HG03432 (cell line): ENCODE measurements at regions not wholly inside any gene's neighbourhood (a gene's known extent, or its start where the extent isn't known, plus 50 kb on each side); places are given as distances from the start of the nearest gene placed in this dataset.
A peak's percentile ranks its signal among the peaks of the same experiment; 100 is the strongest.

ENCODE experiments used
- ATAC-seq: cut with Tn5 transposase; IDR thresholded peaks from one replicate; pipeline ENCODE4 v1.9.1; 2021; ENCODE audit warnings: mild to moderate bottlenecking, moderate library complexity; ENCODE audit not compliant: unreplicated experiment

DNA sequence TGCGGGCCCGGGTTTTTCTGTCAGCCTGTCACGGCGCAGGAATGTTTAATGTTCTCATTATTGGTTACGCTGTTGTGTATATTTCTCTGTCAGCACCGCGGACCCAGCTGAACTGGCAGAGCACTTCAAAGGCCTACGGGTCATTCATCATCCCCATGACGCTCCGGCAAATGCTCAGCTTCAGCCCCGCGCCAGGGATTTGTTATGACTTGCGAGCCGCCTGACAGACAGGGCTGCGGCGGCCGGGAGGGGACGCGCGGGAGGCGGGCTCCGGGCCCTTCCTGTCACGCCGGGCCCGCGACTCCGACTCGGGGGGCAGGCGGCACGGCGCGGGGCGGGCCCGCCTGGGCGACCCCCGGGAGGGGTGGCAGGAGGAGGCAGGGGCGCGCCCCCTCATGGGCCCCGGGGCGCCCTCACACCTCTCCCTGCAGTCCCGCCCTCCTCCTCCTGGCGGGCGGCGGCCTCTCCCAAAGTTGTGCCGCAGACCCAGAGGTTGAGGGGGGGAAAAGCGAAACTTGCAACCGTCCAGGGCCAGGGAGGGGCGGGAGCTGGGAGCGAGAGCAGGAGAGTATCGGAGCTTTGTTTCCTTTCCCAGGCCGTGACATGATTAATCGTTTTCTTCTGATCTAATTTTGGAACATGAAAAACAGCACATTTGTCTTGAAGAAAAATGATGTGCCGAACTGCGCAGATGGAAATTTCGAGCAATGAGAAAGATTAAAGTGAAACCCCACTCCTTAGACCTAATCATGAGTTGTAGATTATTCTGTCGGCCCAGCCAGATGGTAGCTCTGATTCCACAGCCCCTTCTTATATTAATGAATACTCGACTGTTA is 59.3 kb upstream of the COMTD1 start:
- ATAC-seq: peak; percentile 90

GRCh38 chr10:75294518-75294865 is 58.7 kb upstream of the COMTD1 start:
- ATAC-seq: peak; percentile 17

DNA sequence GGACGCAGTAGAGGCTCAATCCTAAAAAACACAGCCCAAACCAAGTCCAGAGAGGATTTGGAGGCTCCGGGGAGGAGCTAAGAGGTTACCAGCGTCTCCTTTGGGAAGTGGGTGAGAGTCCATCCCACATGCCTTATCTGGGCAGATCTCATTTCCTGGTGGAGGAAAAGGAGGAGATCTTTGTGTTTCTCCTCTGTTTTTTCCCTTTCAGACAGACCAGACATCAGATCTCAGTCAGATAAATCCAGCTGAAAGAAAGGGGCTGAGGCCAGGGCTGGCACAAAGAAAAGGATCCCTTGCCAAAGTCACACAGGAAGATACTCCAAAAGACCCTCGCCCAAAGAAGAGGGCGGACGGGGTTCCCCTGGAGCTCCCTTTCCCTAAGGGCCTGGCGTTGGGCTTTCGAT is 58.3 kb upstream of the COMTD1 start:
- ATAC-seq: no peak

- ATAC-seq: no peak
Measured at GRCh38 chr10:75293446-75293820, 57.7 kb upstream of the COMTD1 start.

GRCh38 chr10:75292794-75293445 is 57.2 kb upstream of the COMTD1 start:
- no peak for ATAC-seq

DNA sequence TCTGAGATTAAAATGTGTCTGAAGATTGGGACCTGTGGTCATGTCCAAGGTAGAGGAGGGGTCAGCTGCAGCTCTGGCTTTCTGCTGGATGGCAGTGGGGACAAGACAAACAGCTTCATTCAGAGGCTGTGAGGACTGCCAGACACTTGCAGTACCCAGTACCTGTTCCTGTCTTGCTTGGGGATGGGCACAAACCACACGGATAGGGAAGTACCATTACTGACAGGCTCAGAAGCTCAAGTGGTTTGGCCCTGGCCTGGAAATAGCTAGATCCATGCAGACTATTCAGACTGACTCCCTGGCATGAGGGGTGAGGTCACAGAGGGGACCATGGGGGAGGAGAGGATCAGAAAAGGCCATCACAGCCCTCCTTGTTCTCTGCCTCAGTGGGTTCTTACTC is 56.0 kb upstream of the COMTD1 start:
- ATAC-seq: no peak

- no peak for ATAC-seq
Measured at GRCh38 chr10:75288140-75288711, 52.5 kb upstream of the COMTD1 start.

- ATAC-seq: no peak
Measured at GRCh38 chr10:75287697-75288096, 51.9 kb upstream of the COMTD1 start.

- ATAC-seq: no peak
Measured at GRCh38 chr10:75286901-75287300, 51.1 kb upstream of the COMTD1 start.
